GM18873 (cell line): ENCODE measurements at regions not wholly inside any gene's neighbourhood (a gene's known extent, or its start where the extent isn't known, plus 50 kb on each side); places are given as distances from the start of the nearest gene placed in this dataset.

Experiments
- ATAC-seq: cut with Tn5 transposase; IDR thresholded peaks from one replicate; pipeline ENCODE4 v1.9.1; 2021; ENCODE audit warnings: mild to moderate bottlenecking, moderate library complexity, moderate number of reproducible peaks; ENCODE audit not compliant: unreplicated experiment, low FRiP score

DNA sequence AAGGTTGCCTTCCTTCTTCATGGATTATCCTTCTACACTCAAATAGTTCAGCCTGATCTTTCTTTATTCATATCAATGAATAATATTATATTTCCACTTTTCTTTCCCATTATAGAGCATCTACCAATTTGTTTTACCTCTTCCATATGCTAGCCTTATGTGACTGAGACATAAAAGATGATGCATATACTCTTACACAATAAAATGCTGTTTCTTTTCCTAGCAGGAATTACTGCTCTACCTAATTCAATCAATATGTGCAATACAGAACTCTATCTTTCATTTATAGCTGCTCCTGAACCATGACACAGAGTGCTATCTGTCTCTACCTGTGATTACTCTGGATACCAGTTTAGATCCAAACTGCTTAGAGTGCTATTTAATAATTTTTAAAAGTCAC, 2334.0 kb downstream of the PCDH7 start:
- no peak for ATAC-seq

DNA sequence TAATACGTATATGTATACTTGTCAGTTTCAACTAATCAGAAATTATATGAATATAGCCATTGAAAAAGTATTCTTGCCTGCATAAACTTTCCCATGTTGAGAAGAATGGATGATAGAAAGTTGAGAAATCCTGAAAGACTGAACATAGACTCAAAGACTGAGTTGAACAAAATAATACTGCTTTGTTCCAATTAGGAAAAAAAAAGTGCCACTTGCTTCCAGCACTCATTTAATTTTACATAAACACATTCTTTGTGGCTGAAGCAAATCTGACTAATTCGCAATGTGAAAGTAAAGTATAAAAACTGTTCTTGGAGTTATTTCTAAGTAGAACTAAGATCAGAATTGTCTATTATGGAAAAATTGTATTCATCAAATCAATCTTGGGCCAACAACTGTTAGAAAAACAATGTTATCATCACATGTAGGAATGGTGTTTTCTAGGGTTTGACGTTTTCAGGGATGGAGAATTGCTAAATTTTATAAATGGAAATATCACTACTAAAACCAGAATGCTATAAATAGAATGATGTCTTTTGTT, 2334.6 kb downstream of the PCDH7 start:
- no peak for ATAC-seq

DNA sequence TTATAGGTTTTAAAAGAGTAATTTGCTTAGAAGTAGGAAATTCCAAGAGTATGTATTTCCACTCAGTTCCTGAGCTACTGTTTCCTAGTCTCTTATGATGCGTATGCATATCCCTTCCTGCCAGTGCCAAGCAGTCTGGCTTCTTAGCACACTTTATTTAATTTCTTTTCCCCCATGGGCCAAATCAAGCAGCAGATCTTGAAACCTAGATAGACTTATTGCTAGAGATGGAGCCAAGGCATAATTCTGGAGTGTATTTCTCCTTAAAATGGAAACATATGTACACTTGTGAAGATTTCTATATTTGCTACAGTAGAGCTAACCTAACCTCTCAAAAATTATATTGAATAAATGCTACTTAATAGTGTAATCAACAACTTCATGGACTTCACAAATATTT, 2337.6 kb downstream of the PCDH7 start:
- ATAC-seq, result no peak

DNA sequence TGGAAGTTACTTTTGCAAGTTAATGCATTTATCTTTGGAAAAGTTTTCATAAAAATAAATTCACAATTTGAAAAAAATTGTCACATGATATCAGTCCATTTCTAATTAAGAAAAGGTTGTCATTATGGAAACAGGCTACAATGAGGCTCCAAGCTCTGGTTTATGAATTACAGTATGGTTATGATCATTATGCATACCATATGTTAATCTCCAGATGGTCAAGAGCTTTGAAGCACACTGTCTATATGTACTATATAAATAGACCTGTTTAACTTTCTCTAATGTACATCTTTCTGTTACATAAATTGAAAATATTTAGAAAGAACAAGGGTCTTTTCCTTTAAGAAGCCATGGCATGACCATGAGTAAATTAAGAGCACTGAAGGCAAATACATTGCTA, 2338.8 kb downstream of the PCDH7 start:
- ATAC-seq, result no peak

DNA sequence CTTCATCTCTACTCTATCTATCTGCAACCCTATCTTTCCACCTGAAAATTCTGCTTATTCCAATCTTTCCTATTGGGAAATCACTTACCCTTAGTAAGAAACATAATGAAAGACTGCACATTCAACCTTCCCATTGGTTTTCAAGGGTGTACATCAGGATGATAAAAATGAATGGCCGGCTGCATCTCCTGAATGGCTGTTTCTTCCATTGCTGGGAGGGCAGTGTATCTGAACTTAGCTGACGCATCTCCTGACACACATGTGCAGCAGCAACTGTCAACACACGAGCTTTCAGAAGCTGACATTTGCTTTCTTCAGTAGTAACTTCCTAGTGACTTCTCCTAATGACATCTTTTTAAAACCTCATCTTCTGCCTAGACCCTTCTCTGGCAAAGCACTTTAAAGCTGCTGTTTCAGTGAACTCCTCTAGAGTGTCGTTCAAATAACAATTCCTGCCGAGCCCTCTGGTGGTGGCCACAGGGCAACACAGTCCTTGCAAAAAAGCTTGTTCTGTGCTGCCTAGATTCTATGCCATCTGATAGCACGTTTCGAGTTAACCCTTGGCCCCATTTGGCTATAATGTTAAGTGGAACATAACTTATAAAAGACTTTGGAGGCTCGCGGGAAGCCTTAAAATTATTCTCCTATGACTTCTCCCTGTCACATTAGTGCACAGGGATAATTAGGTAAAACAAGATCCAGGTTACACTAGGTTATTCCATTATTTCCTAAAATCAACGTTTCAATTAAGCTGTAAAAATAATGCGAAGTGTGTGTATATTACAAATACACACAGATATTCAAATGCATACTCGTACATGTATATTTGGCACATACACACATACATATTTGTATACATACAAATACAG, 2340.7 kb downstream of the PCDH7 start:
- no peak for ATAC-seq

DNA sequence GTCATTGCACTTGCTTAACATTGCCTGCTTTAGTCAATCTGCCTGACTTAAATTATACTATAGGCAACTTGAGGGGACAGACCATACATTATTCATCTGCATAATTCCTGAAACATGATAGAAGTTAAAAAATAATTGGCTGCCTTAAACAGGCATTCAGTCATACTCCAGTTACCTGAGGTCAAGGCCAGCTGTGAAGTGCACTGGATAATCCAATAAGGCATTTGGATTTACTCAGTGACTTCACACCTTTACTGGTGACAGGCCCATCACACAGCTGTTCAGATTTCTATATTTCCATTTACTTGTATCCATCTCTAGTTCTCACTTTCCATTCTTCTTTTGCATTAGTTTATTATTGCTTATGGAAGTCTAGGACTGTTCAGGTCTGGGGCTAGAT, 2341.6 kb downstream of the PCDH7 start:
- ATAC-seq, result no peak

DNA sequence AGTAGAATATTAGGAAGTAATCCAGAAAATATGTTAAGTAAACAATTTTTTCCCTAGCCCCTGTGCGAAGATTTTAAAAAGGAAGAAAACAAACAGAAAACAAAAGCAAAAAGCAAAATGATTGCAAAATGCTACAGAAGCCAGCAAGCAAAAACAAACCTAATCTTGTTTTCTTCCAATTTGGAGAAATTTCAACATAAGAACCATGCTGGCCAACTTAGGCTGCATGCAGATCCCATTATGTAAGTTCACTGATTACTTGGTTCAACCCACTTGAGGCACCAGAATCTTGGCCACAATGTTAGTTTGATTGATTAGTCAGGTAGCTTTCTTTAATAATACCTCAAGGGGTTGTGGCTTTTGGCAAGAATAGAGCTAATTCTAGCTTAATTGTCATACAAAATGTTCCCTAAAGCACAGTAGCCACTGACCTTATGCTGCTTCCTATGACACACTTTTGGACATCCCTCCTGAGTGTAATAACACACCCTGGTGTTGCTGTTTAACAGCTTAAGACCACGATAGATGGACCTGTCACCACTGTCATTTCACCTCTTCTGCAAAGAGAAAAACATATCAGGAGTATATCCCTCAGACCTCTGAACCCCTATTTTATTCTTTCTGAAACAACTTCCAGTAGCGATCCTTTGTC, 2342.1 kb downstream of the PCDH7 start:
- ATAC-seq, result no peak

DNA sequence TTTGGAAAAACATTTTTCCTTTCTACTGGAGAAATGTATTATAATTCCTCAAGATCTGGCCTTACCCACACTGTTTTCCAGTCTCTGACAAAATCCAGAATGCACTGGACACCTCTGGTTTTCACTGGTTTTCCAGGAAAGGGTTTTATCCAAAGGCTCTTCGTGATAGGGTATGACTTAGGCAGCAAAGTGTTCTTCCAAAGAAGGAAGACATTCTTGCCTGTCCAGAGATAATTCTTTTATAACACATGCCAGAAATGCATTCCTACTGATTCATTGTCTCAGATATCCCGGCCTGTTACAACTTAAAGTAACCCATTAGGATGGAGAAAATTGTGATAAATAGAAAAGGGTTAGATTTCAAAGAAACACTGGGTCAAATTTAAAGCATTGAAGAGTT, 2343.1 kb downstream of the PCDH7 start:
- no peak for ATAC-seq

DNA sequence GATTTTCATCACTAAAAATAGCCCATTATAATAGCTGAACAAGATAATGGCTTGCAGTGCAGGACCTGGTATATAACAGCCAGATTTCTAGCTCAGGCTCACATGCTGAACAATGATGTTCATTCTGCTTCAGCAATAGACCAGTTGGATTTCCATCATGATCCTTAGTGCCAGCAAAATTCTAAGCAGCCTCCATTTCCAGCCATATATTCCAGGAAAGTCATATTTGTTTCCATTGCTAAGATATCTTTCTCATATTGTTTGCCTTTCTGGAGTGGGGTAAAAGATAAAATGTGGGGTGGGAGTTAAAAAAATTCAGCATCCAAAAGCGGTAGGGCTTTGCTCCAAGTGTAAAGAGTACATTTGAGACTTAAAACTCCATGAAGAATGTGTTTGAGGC, 2344.1 kb downstream of the PCDH7 start:
- no peak for ATAC-seq

DNA sequence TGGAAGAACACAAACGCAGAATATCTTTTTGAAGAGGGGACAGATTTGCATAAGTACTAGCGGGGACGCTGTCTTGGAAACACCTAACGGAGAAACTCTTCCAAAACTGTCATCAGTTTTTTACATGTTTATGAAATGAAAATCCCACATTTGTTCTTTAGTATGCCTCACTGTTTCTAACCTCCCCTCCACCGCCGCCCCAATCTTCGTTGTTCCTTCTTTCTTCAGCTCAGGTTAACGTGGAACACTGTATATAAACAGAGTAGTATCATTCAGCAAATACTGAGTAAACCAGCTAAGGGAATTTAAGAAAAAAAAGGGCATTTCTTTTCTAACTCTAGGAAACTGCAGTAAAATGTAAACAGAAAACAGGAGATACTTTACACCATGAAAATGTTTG, 2345.6 kb downstream of the PCDH7 start:
- no peak for ATAC-seq

DNA sequence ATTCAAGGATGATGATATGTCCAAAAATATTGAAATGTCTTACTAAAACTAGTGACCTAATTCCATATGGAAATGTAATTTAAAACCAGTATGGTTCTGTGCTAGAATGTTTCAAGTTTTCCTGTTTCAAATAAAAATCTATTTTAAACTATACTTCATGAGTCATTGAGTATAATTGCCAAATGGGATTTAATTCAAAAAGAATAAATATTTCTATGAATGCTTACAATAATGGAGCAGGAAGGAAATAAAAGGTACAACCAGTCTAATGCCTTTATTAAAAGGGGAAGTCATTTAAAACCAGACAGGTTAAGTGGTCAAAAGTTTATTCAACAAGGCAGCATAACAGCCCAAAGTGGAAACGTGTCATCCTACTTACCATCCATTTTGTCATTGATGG, 2347.1 kb downstream of the PCDH7 start:
- ATAC-seq, result no peak

DNA sequence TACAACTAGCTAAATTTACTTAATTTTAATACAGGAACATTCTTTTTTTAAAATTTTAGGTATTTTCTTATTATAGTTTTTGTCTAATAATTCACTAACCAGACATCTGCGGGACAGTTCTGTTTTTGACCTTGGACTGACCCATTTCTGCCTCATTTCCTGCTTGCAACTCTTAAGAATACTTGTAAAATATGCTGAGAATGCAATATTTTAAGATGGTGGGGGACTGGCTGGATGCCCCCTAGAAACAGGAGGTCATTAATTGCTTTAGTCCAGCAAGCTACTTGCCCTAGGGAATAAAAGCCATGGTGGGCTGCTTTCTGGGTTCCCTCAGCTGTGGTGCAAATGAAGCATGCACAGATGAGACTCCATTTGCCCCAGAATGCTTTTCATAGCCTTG, 2348.4 kb downstream of the PCDH7 start:
- no peak for ATAC-seq

DNA sequence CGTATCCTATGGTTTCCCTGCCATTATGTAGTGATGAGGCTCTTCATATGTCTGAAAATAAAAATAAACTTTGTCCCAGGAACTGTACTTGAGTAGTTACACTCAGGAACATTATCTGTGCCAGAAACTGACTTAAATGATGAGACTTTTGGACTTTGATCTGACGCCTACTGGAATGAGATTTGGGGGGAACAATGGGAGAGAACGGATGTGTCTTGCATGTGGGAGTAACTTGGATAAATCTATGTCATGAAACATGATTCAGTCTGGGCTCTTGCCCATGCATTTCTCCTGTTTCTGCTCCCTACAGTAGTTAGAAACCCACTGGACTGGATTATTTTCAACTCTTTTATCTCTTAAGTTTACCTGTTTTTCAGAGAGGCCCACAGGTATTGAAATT, 2351.4 kb downstream of the PCDH7 start:
- no peak for ATAC-seq

DNA sequence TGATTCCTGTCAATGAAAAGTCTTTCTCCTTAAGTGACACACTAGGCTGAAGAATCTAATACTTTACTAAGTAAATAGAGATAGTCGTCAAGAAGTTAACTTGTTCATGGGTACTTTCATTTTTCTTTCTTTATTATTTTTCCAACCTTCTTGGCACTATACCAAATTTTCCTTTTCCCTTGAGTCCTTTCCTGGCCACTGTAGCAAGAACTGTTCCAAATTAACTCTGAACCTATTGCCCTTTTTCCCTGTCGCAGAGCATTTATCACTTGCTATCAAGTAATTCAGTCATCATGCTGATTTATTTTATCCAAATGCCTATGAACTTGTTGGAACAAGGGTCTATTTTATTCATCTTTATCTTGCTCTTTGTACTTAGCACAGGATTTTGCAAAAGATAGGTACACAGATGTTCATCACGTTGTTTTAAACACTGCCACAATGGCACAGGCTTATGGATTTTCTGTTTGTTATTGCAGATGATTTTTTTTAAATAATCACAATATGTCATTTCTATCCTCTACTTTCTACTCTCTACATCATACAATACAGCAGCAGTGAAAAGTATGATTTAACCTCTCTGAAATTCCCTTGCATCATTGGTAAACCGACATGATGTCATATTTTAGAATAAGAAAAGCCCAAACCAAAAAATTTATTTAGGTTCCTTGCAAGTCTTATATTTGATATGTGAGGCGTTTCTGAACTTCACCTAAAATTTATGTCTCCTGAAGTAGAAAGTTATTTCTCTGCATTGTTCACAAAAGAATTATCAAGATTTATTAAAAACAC, 2352.3 kb downstream of the PCDH7 start:
- no peak for ATAC-seq

DNA sequence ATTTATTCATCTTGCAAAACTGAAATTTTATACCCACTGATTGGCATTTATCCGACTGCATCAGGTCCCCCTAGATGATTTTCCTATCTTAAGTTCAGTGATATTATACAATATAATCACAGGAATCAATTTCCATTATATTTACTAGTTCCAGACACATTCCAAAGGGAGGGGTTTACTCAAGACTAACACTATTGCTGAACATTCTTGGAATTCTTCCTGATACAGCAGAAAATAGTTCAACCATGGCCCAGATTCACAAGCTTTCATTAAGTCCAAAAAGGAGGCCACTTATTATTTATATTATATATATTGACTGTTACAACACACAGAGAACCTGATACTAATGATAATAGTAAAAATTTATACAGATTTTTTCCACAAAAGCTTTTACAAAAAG, 2353.6 kb downstream of the PCDH7 start:
- ATAC-seq, result no peak

DNA sequence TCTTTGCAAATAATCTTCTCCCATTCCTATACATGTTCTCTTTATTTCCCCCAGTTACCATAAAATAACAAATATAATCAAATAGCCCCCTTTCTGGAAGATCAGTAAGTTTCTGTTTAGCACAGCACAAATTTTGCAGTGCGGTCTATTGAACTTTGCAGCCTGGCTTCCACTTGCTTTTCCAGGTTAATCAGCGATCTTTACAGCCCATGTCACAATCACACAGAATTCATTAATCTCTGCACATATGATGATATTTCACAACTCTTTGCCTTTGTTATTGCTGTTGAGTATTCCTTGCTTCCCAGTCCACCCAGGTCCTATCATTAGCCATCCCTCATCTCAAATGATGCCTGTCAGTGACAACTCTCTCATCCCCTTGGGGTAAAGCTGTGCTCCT, 2358.0 kb downstream of the PCDH7 start:
- no peak for ATAC-seq

DNA sequence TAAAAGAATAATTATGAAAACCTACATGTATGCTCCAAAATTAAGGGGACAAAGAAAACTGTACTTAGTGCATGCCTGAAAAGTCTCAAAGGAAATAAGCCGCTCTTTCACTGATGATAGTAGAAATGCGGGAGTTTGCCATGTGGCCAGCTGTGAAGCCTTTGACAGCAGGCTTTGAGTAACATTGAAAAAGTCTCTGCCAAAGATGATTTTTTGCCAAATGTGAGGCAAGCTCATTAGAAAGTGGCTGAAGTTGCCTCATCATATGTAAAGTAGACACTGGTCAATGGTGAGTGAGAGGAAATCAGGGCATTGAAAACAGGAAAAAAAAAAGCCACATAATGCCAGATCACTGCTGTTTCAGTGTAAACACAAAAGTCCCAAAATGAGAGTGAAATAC, 2360.1 kb downstream of the PCDH7 start:
- no peak for ATAC-seq

DNA sequence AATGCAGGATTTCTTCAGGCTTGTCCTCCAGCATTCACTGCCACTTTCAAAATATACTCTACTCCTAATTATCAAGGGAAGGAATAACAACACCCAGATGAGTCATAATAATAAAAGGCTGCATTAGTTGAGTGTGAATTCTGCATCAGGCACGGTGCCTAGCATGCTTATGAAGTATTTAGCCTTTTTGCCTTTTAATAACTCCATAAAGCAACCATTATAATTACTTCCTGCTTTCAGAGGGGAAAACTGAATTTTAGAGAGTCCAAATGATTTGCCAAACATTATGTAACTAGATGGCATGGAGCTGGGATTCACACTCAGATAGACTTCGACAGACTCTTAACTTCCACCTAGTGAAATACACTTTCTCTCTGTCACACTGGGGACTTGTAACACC, 2365.5 kb downstream of the PCDH7 start:
- ATAC-seq, result no peak

DNA sequence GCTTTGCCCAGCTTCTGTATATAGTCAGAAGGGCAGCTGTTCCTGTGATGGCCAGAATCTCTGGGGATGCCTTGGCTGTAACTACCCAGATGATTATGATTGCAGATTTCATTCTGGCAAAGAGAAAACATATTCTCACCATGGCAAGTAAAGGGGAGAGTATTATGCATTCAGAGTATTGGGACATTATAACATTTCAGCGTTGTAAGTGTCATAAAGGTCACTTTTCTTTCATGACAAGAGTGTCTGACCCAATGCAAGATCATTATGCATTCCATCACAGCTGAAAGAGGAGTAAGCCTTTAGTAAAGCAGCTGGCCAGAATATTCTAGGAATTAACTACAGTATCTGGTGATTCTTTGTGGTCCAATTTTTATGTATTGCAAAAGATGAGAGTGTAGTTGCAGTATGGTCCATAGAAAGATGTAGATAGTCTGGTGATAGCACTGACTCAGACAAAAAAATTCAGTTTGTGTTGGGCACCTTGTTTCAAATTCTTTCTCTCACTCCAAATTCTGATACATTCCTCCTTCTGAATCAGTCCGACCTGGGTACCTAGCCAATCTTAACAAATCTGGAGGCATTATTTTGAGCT, 2366.3 kb downstream of the PCDH7 start:
- no peak for ATAC-seq

DNA sequence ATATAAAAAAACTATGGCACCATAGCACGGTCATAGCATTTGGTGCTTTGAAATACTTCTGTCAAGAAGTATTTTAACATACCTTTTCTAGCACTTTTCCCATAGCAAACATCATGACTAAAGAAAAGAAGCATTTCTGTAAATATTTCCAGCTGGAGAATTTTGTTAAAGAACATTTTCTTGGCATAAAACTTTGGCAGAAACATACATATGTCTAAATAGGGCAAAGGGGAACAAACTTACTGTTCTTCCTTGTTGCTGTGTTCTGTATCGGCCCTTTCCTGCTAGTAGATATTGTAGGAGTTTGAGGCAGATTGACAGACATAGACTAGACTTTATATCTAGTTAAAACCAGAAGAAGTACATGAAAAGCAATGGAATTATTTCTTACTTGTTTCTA, 2368.5 kb downstream of the PCDH7 start:
- no peak for ATAC-seq

DNA sequence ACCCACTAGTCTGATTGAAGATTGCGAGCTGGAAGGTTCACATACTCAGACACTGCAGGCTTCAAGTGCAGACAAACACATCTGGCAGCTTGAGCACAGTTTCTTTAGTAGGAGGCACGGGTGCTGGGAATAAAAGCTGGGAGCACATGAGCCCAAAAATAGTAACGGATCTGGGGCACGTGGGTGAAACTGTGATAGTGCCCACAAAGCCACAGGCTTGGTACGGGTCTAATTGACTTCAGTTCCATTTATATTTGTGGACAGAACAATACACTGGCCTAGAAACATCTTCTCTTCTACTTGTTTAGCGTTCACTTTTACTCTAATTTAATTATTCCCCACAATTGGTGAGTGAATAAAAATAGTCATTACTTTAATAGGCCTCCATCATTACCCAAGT, 2370.7 kb downstream of the PCDH7 start:
- no peak for ATAC-seq
